Breast epithelium (tissue), 3 donors: ENCODE measurements at regions not wholly inside any gene's neighbourhood (a gene's known extent, or its start where the extent isn't known, plus 50 kb on each side); places are given as distances from the start of the nearest gene placed in this dataset.

Experiments
- CTCF ChIP-seq, 3 donors: fragments of 450-650 bp; IDR thresholded peaks; one replicate each; pipeline ENCODE4 v1.5.1; 2016 to 2017; ENCODE audit warnings: antibody characterized with exemption in 3 of 3, mild to moderate bottlenecking in 3 of 3, moderate library complexity in 3 of 3
- POLR2A ChIP-seq: fragments of 450-650 bp; IDR thresholded peaks from one replicate; pipeline ENCODE4 v1.6.1; 2016; ENCODE audit warnings: antibody characterized with exemption, mild to moderate bottlenecking, moderate library complexity
- POLR2AphosphoS5 ChIP-seq, 3 donors: sonication (generic); formaldehyde crosslinking; IDR thresholded peaks; one replicate each; pipeline ENCODE4 v1.6.1; 2017; ENCODE audit warnings: antibody characterized with exemption in 3 of 3

- TF ChIP-seq POLR2AphosphoS5 (IDR thresholded peaks at IDR 0.05) = no peak
- no peak for TF ChIP-seq CTCF (IDR thresholded peaks at IDR 0.05)
- TF ChIP-seq POLR2A = no peak
Observed at GRCh38 chr15:35958975-35959374, 413.0 kb upstream of the DPH6 start.
